GM12864 (cell line): ENCODE measurements at regions not wholly inside any gene's neighbourhood (a gene's known extent, or its start where the extent isn't known, plus 50 kb on each side); places are given as distances from the start of the nearest gene placed in this dataset.

ENCODE experiments used
- DNase-seq: peaks from one replicate; pipeline ENCODE4 v3.0.0-alpha.2; 2011; ENCODE audit warnings: low read depth
- H3K4me3 ChIP-seq: 2 replicates; pipeline ENCODE4 v1.5.1; 2011; ENCODE audit warnings: mild to moderate bottlenecking, low read depth, low read length, control low read depth
- TF ChIP-seq, protein P1 (sequence below): IDR thresholded peaks from 2 replicates; pipeline ENCODE4 v1.5.1; 2011; ENCODE audit warnings: low read depth, mild to moderate bottlenecking, moderate library complexity, low read length, control low read depth, inconsistent platforms; ENCODE audit errors: missing control alignments

DNA sequence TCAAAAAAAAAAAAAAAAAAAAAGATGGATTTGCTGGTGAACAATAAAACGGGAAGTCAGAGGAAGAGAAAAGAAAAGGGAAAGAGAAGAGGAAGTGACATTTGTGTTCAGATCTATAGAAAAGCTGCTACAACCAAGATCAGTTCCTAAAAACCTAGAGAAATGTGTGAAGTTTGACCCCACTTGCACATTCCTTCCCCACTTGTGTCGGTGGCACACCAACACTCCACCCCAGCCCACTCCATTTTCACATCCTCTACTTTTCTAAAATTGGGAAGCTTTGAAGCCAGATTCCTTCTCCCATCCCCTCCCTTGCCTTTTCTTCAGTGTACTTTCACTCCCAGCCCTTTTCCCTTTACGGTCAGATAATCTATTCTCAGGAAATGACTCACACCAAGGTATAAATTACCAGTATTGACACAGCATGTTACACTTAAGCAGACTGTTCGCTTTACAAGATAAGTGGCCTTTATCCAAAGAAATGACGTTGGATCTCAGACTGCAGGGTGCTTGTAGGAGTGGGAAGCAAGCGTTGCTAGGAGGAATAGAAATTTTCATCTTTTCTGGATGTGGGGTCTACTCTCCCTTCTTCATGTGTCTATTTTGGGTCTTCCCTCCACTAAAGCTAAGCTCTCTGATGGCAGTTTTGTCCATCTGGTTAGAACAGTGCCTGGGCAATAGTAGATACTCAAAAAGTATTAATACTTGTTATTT lies 92.5 kb upstream of the ADGRF1 start:
- TF ChIP-seq, protein P1, sequence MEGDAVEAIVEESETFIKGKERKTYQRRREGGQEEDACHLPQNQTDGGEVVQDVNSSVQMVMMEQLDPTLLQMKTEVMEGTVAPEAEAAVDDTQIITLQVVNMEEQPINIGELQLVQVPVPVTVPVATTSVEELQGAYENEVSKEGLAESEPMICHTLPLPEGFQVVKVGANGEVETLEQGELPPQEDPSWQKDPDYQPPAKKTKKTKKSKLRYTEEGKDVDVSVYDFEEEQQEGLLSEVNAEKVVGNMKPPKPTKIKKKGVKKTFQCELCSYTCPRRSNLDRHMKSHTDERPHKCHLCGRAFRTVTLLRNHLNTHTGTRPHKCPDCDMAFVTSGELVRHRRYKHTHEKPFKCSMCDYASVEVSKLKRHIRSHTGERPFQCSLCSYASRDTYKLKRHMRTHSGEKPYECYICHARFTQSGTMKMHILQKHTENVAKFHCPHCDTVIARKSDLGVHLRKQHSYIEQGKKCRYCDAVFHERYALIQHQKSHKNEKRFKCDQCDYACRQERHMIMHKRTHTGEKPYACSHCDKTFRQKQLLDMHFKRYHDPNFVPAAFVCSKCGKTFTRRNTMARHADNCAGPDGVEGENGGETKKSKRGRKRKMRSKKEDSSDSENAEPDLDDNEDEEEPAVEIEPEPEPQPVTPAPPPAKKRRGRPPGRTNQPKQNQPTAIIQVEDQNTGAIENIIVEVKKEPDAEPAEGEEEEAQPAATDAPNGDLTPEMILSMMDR = no peak
- H3K4me3 ChIP-seq = no peak overlapping the region
- no peak for DNase-seq

DNA sequence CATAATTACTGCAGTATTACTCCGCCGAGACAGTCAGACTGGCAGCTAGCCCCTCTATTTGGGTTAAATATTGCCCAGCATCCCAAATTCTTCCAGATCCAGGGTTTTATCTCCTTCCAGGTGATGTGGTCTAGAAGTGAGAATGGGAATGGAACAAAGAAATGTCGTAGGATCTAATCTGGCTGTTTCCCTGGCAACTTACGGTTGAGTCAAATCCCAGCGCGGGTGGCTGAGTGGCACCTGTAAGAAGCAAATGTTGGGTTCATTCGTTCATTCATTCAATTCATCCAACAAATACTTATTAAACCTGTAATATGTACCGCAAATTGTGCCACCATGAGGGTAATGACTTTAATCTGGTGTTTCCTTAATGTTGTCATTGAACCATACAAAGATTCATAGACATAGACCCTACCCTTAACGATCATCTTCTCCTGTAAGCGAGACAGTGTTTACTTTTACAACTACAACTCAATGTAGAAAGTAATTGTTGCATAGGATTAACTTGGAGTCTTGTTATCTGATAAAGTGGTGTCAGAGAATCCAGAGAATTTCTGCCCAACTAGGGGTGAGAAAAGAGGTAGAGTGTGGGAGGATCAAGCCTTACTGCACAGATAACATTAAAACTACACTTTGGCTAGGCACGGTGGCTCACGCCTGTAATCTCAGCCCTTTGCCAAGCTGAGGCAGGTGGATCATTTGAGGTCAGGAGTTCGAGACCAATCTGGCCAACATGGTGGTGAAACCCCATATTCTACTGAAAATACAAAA lies 91.3 kb upstream of the ADGRF1 start:
- no peak for DNase-seq
- no peak overlapping the region for H3K4me3 ChIP-seq
- TF ChIP-seq, protein P1 = no peak

DNA sequence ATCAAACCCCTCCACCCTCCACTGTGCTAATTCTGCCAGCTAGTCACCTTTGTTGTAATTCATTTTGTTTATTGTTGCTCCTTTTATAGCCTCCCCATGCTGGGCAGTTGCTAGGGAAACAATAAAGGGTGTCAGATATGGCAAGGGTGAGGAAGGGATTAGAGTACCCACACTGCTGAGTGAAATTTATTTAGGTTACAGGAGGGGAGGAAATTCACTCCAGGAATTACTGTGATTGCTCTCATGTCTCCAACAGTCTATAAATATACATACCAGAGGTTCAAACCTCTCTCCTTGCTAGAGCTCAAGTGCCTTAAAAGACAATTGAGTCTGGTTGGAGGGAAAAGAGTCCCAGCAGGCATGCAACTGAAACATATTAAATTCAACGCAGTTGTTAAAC lies 90.6 kb upstream of the ADGRF1 start:
- DNase-seq = no peak
- TF ChIP-seq, protein P1 = no peak
- no peak overlapping the region for H3K4me3 ChIP-seq

DNA sequence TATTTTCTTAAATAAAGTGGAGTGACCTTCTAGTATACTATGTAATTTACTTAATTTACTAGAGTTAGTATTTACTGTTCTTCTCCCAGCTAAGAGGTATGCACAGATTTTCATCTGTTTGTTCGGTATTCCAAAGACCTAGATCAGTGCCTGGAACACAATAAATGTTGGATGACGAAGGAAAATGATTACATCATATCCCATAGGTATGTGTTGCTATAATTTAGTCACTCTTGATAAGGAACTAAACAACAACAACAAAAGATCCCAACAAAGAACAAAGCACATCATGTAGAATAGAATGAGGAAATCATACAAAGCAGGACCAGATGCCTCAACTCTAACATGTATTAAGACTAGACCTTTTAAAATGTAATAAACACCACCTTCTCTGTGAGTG lies 89.6 kb upstream of the ADGRF1 start:
- H3K4me3 ChIP-seq = no peak overlapping the region
- no peak for DNase-seq
- TF ChIP-seq, protein P1 = no peak

DNA sequence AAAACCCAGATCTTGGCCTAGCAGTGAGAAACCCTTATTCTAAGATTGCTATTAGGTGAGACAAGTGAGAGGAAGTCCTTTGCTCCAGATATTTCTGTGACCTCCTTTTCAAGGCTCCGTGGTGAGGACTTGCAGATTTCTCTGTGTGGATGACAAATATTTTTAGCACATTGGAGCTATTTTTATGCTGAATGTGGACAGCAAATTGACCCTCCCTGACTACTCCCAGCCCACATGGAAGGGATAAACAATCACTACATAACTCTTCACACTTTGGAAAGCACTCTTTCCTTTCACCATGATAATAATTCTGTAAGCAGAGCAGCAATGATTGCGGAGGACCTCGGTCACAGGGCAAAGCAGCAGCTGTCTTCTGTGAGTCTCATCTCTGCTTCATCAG lies 88.0 kb upstream of the ADGRF1 start:
- H3K4me3 ChIP-seq = no peak overlapping the region
- no peak for DNase-seq
- TF ChIP-seq, protein P1 = no peak

DNA sequence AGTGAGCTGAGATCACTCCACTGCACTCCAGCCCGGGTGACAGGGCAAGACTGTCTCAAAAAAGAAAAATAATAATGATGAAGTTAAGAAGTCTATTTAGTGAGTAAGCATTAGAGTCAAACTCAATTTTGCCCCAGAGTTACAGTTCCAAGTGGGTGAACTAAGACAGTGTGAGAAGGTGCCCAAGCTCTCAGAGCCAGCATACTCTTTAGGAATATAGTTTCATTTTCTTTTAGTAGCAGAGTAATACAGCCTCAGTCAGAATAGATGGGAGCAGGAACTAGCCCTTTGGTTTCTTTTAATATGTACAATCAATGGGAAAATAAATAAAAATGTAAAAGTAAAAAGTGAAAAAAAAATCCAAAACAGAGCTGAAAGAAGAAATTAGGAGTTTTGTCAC lies 87.0 kb upstream of the ADGRF1 start:
- no peak overlapping the region for H3K4me3 ChIP-seq
- DNase-seq = no peak
- TF ChIP-seq, protein P1 = no peak
